ENCODE measurements at regions not wholly inside any gene's neighbourhood (a gene's known extent, or its start where the extent isn't known, plus 50 kb on each side); places are given as distances from the start of the nearest gene placed in this dataset.
A peak's percentile ranks its signal among the peaks of the same experiment; 100 is the strongest.
"Not testable (repeated sequence)": the region's sequence is repeated elsewhere in the genome, so short reads cannot be mapped to it uniquely, and the experiment has no call there.

DNA sequence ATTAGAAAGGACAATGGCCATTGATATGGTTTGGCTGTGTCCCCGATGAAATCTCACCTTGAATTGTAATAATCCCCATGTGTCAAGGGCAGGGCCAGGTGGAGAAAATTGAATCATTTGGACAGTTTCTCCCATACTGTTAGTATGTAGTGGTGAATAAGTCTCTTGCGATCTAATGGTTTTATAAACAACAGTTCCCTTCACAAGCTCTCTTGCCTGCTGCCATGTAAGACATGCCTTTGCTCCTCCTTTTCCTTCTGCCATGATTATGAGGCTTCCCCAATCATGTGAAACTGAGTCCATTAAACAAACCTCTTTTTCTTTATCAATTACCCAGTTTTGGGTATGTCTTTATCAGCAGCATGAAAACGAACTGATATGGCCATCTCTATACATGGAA, 302.7 kb downstream of the SFMBT2 start:
- Histone ChIP-seq H3K4me1 (no peaks in the 10 kb centered on the region), H3K27me3 (no peaks in the 10 kb centered on the region), H3K9me3 (no peaks in the 10 kb centered on the region), H3K27ac (no peak overlapping the region), H3K4me3 (no peak overlapping the region), H3K36me3 (no peaks in the 10 kb centered on the region)
- TF ChIP-seq, protein P1, sequence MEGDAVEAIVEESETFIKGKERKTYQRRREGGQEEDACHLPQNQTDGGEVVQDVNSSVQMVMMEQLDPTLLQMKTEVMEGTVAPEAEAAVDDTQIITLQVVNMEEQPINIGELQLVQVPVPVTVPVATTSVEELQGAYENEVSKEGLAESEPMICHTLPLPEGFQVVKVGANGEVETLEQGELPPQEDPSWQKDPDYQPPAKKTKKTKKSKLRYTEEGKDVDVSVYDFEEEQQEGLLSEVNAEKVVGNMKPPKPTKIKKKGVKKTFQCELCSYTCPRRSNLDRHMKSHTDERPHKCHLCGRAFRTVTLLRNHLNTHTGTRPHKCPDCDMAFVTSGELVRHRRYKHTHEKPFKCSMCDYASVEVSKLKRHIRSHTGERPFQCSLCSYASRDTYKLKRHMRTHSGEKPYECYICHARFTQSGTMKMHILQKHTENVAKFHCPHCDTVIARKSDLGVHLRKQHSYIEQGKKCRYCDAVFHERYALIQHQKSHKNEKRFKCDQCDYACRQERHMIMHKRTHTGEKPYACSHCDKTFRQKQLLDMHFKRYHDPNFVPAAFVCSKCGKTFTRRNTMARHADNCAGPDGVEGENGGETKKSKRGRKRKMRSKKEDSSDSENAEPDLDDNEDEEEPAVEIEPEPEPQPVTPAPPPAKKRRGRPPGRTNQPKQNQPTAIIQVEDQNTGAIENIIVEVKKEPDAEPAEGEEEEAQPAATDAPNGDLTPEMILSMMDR (IDR thresholded peaks at IDR 0.05): no peak
- ATAC-seq (no peak), DNase-seq (no peak)
- intact Hi-C loops (cut with DNase I): no loop called here

DNA sequence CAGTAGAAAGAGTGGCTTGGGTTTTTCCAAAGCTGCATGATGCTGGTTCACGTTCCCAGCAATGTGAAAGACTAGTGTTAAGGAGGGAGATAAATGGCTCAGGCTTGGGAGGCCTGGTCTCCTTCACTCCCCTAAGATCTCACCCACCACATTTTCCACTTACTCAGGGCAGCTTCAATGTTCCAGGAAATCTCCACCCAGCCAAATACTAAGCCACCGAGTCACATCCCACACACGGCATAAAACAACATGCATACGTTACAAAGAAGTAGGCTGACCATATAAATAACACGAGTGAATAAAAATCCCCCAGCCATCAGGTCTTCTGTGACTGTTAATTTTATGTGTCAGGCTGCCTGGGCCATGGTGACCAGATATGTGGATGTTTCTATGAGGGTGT, 303.5 kb downstream of the SFMBT2 start:
- TF ChIP-seq, protein P1 (IDR thresholded peaks at IDR 0.05): no peak
- DNase-seq: no peak
- intact Hi-C loops (cut with DNase I): no loop called here
- H3K27me3 ChIP-seq: no peaks in the 10 kb centered on the region
- no peaks in the 10 kb centered on the region for H3K36me3 ChIP-seq
- ATAC-seq: no peak
- H3K4me3 ChIP-seq: no peak overlapping the region
- no peak overlapping the region for H3K27ac ChIP-seq
- H3K9me3 ChIP-seq: no peaks in the 10 kb centered on the region
- no peaks in the 10 kb centered on the region for H3K4me1 ChIP-seq

DNA sequence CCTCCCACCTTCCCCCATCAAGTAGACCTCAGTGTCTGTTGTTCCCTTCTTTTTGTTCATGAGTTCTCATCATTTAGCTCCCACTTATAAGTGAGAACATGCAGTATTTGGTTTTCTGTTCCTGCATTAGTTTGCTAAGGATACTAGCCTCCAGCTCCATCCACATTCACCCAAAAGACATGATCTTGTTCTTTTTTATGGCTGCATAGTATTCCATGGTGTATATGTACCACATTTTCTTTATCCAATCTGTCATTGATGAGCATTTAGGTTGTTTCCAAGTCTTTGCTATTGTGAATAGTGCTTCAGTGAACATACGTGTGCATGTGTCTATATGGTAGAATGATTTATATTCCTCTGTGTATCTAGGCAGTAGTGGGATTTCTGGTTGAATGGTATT, 306.5 kb downstream of the SFMBT2 start:
- H3K9me3 ChIP-seq; intact Hi-C loops (cut with DNase I); H3K27ac ChIP-seq; H3K27me3 ChIP-seq; H3K4me3 ChIP-seq; ATAC-seq; H3K36me3 ChIP-seq; DNase-seq; H3K4me1 ChIP-seq: not testable (repeated sequence)

DNA sequence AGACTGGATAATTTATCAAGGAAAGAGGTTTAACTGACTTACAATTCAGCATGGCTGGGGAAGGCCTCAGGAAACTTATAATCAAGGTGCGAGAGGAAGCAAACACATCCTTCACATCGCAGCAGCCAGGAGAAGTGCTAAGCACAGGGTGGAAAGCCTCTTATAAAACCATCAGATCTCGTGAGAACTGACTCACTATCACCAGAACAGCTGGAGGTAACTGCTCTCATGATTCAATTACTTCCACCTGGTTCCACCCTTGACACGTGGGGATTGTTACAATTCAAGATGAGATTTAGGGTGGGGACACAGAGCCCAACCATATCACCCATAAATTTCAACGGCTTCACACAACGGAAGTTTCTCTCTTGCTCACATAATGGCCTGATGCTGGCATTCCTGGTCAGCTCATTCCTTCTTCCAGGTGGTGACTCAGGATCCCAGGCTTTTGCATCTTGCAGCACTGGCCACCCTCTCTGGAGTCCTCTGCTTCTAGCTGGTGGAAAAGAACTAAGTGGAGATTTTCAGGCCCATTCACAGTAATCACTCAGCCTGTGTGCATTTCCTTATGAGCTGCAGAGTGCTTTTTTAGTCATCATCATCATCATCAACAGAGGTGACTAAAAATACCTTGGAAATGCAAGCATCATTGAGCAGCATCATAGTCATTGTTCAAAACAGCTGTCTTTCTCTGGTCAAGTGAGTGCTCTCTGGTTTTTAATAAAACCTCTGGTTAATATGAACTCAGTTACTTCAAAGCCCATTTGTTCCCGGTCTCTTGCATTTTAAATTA, 308.1 kb downstream of the SFMBT2 start:
- intact Hi-C loops (cut with DNase I): no loop called here
- no peaks in the 10 kb centered on the region for H3K27me3 ChIP-seq
- peaks cover 4% of the 10 kb centered on the region for H3K4me1 ChIP-seq
- H3K27ac ChIP-seq: no peak overlapping the region
- ATAC-seq (no peak), DNase-seq (no peak)
- H3K36me3 ChIP-seq: no peaks in the 10 kb centered on the region
- H3K9me3 ChIP-seq: no peaks in the 10 kb centered on the region
- TF ChIP-seq, protein P1 (IDR thresholded peaks at IDR 0.05): no peak
- H3K4me3 ChIP-seq: no peak overlapping the region

DNA sequence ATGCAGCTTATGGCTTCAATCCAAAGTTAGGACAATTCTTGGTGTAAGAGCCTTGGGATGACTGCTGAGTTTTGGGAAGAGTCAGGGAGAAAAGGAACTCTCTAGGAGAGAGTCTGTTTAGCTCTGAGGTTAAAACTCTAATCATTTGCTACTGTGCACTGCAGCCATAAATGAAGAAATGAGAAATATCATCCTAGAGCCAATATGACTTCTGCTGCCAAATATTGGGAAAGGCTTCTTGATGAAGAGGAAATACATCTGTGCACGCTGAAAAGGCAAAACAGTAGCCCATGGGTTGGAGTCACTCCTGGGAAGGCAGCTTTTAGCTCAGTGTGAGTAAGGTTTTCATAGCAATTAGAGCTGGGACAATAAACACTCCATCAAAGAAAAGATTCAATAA, 308.8 kb downstream of the SFMBT2 start:
- H3K27ac ChIP-seq: no peak overlapping the region

DNA sequence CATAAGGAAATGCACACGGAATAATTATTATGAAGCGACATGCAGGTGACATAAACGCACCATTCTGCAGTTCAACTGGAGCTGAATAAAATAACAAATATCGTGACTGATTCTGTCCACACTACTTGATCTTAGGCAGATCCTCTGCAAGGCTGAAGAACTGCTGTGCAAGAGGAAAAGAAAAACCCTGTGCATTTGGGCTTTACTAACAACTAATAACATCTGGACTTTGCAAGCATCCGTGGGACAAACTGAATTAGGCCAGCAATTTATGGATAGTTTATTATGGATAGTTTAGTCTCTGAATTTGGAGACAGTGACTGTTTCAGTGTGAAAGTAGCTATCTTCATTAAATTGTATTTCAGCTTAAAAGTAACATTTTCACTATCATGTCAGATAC, 309.4 kb downstream of the SFMBT2 start:
- ATAC-seq (no peak), DNase-seq (no peak)
- H3K4me3 ChIP-seq: no peak overlapping the region
- intact Hi-C loops (cut with DNase I): no loop called here
- no peak overlapping the region for H3K27ac ChIP-seq
- H3K36me3 ChIP-seq: no peaks in the 10 kb centered on the region
- H3K27me3 ChIP-seq: no peaks in the 10 kb centered on the region
- peaks cover 4% of the 10 kb centered on the region for H3K4me1 ChIP-seq
- TF ChIP-seq, protein P1 (IDR thresholded peaks at IDR 0.05): no peak
- no peaks in the 10 kb centered on the region for H3K9me3 ChIP-seq

More for the DNA sequence above, 308.8 kb downstream of the SFMBT2 start:
- Histone ChIP-seq H3K36me3 (no peaks in the 10 kb centered on the region), H3K27me3 (no peaks in the 10 kb centered on the region), H3K9me3 (no peaks in the 10 kb centered on the region), H3K4me1 (peaks cover 4% of the 10 kb centered on the region), H3K4me3 (no peak overlapping the region)
- DNase-seq (no peak), ATAC-seq (peak; percentile 42)
- intact Hi-C loops (cut with DNase I): no loop called here
- TF ChIP-seq, protein P1 (IDR thresholded peaks at IDR 0.05): no peak
